ENCODE measurements at regions not wholly inside any gene's neighbourhood (a gene's known extent, or its start where the extent isn't known, plus 50 kb on each side); places are given as distances from the start of the nearest gene placed in this dataset.

GRCh38 chr12:23002381-23002780 is 377.4 kb downstream of the ETNK1 start:
- CTCF ChIA-PET, result no interaction called here
- H3K4me2 ChIP-seq, result no peak overlapping the region

GRCh38 chr12:23004473-23005020 is 379.6 kb downstream of the ETNK1 start:
- no peak overlapping the region for H3K4me2 ChIP-seq
- H3K27ac ChIP-seq, result no peak overlapping the region
- H3K4me1 ChIP-seq, result no peaks in the 10 kb centered on the region
- no peak for DNase-seq (ENCODE audit: low read depth in 1 of 2, low spot score in 1 of 2)
- WGBS (ENCODE audit: missing lambda C conversion rate), result 41% methylated on average over 4 of the region's 4 CpGs
- CTCF ChIA-PET, result interaction anchor here (0.6 to 1.0 kb wide), 3 partner anchors 11 to 164 kb away, joined by 3 to 4 read pairs (median 3); no protein-coding TSS in a partner anchor
- H3K4me3 ChIP-seq, result no peak overlapping the region
- no peak for ATAC-seq
- H3K9me3 ChIP-seq, result no peaks in the 10 kb centered on the region
- TF ChIP-seq RARB (CRISPR knock-in tag; IDR thresholded peaks at IDR 0.05) (no peak), BCL3 (IDR thresholded peaks at IDR 0.05) (no peak)
- FAIRE-seq, result no peak
- POLR2A ChIA-PET, result no interaction called here

More at GRCh38 chr12:23002381-23002780, 377.4 kb downstream of the ETNK1 start:
- ATAC-seq (no peak), DNase-seq (ENCODE audit: low read depth in 1 of 2, low spot score in 1 of 2) (no peak), FAIRE-seq (no peak)
- no peak for TF ChIP-seq HDAC2 (IDR thresholded peaks at IDR 0.05)
- TF ChIP-seq ZC3H11A (IDR thresholded peaks at IDR 0.05), result no peak
- no peak for TF ChIP-seq MAFK (IDR thresholded peaks at IDR 0.05; ENCODE audit: partially characterized antibody)
- no peak for TF ChIP-seq REST (IDR thresholded peaks at IDR 0.05)
- TF ChIP-seq EP300 (IDR thresholded peaks at IDR 0.05), result no peak
- TF ChIP-seq RCOR1 (IDR thresholded peaks at IDR 0.05; ENCODE audit: low read depth, low read length), result no peak
- no peak for TF ChIP-seq HOXA7 (CRISPR knock-in tag; IDR thresholded peaks at IDR 0.05)
- no peak for TF ChIP-seq ZSCAN20 (CRISPR knock-in tag; IDR thresholded peaks at IDR 0.05)
- TF ChIP-seq CBX8 (IDR thresholded peaks at IDR 0.05), result no peak
- TF ChIP-seq ZFP36 (IDR thresholded peaks at IDR 0.05; ENCODE audit: borderline replicate concordance, partially characterized antibody), result no peak
- TF ChIP-seq CHD4 (IDR thresholded peaks at IDR 0.05; ENCODE audit: borderline replicate concordance), result no peak
- TF ChIP-seq, protein P1, sequence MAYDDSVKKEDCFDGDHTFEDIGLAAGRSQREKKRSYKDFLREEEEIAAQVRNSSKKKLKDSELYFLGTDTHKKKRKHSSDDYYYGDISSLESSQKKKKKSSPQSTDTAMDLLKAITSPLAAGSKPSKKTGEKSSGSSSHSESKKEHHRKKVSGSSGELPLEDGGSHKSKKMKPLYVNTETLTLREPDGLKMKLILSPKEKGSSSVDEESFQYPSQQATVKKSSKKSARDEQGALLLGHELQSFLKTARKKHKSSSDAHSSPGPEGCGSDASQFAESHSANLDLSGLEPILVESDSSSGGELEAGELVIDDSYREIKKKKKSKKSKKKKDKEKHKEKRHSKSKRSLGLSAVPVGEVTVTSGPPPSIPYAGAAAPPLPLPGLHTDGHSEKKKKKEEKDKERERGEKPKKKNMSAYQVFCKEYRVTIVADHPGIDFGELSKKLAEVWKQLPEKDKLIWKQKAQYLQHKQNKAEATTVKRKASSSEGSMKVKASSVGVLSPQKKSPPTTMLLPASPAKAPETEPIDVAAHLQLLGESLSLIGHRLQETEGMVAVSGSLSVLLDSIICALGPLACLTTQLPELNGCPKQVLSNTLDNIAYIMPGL (CRISPR knock-in tag; IDR thresholded peaks at IDR 0.05; ENCODE audit: borderline replicate concordance), result no peak
- no peak for TF ChIP-seq ZNF302 (CRISPR knock-in tag; IDR thresholded peaks at IDR 0.05)
- POLR2A ChIA-PET, result no interaction called here
- 22% methylated on average over 7 of the region's 7 CpGs for WGBS (ENCODE audit: missing lambda C conversion rate)
- H3K27ac ChIP-seq, result no peak overlapping the region
- H3K9me3 ChIP-seq, result no peaks in the 10 kb centered on the region
- H3K4me1 ChIP-seq, result no peaks in the 10 kb centered on the region
- no peak overlapping the region for H3K4me3 ChIP-seq

GRCh38 chr12:23005387-23005786 is 380.4 kb downstream of the ETNK1 start:
- ChIA-PET CTCF (interaction anchor here (0.6 to 1.2 kb wide), 4 partner anchors 10 to 165 kb away, joined by 3 to 4 read pairs (median 3); no protein-coding TSS in a partner anchor), POLR2A (no interaction called here)
- Histone ChIP-seq H3K4me1 (no peaks in the 10 kb centered on the region), H3K27ac (no peak overlapping the region), H3K4me3 (no peak overlapping the region), H3K4me2 (no peak overlapping the region), H3K9me3 (no peaks in the 10 kb centered on the region)
- WGBS (ENCODE audit: missing lambda C conversion rate), result 2% methylated on average over 2 of the region's 2 CpGs
- FAIRE-seq (no peak), ATAC-seq (no peak), DNase-seq (ENCODE audit: low read depth in 1 of 2, low spot score in 1 of 2) (no peak)
- no peak for TF ChIP-seq MAZ (IDR thresholded peaks at IDR 0.05; ENCODE audit: borderline replicate concordance, low read depth, low read length)
- no peak for TF ChIP-seq CHD2 (IDR thresholded peaks at IDR 0.05; ENCODE audit: low read length, partially characterized antibody)
- TF ChIP-seq EHMT2 (IDR thresholded peaks at IDR 0.05; ENCODE audit: low read depth), result no peak
- TF ChIP-seq NR3C1 (IDR thresholded peaks at IDR 0.05), result no peak
- TF ChIP-seq, protein P1 (CRISPR knock-in tag; IDR thresholded peaks at IDR 0.05; ENCODE audit: borderline replicate concordance), result no peak
- TF ChIP-seq NPAS2 (CRISPR knock-in tag; IDR thresholded peaks at IDR 0.05; ENCODE audit: borderline replicate concordance), result no peak
- TF ChIP-seq RCOR1 (IDR thresholded peaks at IDR 0.05; ENCODE audit: low read depth, low read length), result no peak
- TF ChIP-seq, protein P2, sequence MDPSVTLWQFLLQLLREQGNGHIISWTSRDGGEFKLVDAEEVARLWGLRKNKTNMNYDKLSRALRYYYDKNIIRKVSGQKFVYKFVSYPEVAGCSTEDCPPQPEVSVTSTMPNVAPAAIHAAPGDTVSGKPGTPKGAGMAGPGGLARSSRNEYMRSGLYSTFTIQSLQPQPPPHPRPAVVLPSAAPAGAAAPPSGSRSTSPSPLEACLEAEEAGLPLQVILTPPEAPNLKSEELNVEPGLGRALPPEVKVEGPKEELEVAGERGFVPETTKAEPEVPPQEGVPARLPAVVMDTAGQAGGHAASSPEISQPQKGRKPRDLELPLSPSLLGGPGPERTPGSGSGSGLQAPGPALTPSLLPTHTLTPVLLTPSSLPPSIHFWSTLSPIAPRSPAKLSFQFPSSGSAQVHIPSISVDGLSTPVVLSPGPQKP (IDR thresholded peaks at IDR 0.05; ENCODE audit: low read depth, low read length), result no peak
- no peak for TF ChIP-seq NFE2L2 (conservative IDR thresholded peaks at IDR 0.05; ENCODE audit: low read length)
- TF ChIP-seq PHF8 (IDR thresholded peaks at IDR 0.05; ENCODE audit: borderline replicate concordance, low read depth), result no peak
- no peak for TF ChIP-seq HDAC2 (IDR thresholded peaks at IDR 0.05)

Data from A549 (cell line).